Activated naive CD8-positive, alpha-beta T cell treated with anti-CD3 and anti-CD28 coated beads, Interleukin-2, amount 50 U/mL, for 24 hours (primary cell): ENCODE measurements at regions not wholly inside any gene's neighbourhood (a gene's known extent, or its start where the extent isn't known, plus 50 kb on each side); places are given as distances from the start of the nearest gene placed in this dataset.
A peak's percentile ranks its signal among the peaks of the same experiment; 100 is the strongest.

ENCODE experiments used
- ATAC-seq: fragments of 150-1000 bp; cut with Tn5 transposase; one replicate; pipeline ENCODE4 v1.10.0; 2021
- DNase-seq: peaks from one replicate; pipeline ENCODE4 v3.0.0; 2021
- H3K27ac Mint-ChIP-seq: one replicate; pipeline ENCODE4 v1.8.0; 2021; ENCODE audit warnings: mild to moderate bottlenecking, mixed read lengths
- H3K27me3 Mint-ChIP-seq: one replicate; pipeline ENCODE4 v1.8.0; 2021; ENCODE audit warnings: mixed read lengths
- H3K36me3 Mint-ChIP-seq: one replicate; pipeline ENCODE4 v1.8.0; 2021; ENCODE audit warnings: low read depth, mixed read lengths
- H3K4me1 Mint-ChIP-seq: one replicate; pipeline ENCODE4 v1.8.0; 2021; ENCODE audit warnings: mixed read lengths
- H3K4me3 Mint-ChIP-seq: one replicate; pipeline ENCODE4 v1.8.0; 2021; ENCODE audit warnings: mild to moderate bottlenecking, moderate library complexity, mixed read lengths
- H3K9me3 Mint-ChIP-seq: one replicate; pipeline ENCODE4 v1.8.0; 2021; ENCODE audit warnings: mixed read lengths

DNA sequence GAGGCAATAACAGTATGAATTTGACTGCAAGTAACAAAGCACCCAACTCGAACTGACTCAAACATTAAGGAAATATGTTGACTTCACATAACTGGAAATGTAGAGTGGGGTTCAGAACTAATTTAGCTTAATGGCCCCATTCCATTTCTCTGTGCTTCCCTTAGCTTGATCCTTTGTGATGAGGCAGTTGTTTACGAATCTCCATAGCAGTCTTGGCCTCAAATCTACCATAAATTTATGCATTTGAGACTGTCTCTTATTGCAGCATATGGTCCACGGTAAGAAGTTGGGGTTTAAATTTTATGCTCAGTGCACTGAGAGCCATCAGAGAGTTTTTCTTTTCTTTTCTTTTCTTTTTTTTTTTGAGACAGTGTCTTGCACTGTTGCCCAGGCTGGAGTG, 148.7 kb upstream of the POU1F1 start:
- ATAC-seq (no peak), DNase-seq (no peak)
- H3K27me3 Mint-ChIP-seq: no peaks in the 10 kb centered on the region
- no peak overlapping the region for H3K27ac Mint-ChIP-seq
- H3K4me1 Mint-ChIP-seq: no peaks in the 10 kb centered on the region
- no peaks in the 10 kb centered on the region for H3K9me3 Mint-ChIP-seq
- H3K4me3 Mint-ChIP-seq: no peak overlapping the region
- no peaks in the 10 kb centered on the region for H3K36me3 Mint-ChIP-seq

DNA sequence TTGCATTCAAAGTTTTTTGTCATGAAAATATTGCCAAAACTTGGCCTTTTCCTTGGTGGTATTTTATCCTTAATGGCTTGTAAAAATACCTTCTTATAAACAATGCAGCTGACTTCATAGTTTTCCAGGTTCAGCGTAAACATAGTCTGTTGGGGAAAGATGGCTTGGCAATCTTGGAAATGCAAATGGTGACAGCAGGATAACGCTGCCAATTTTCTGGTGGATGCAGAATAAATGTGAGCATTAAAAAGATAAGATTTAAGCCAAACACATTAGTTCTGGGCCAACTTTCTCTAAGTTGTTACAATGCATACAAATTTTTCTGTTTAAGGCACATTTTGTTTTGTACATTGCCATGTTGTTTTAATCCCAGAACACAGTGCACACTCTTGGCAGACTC, 147.0 kb upstream of the POU1F1 start:
- ATAC-seq (no peak), DNase-seq (no peak)
- Mint-ChIP-seq H3K9me3 (no peaks in the 10 kb centered on the region), H3K4me1 (no peaks in the 10 kb centered on the region), H3K4me3 (no peak overlapping the region), H3K27me3 (no peaks in the 10 kb centered on the region), H3K27ac (no peak overlapping the region), H3K36me3 (no peaks in the 10 kb centered on the region)

DNA sequence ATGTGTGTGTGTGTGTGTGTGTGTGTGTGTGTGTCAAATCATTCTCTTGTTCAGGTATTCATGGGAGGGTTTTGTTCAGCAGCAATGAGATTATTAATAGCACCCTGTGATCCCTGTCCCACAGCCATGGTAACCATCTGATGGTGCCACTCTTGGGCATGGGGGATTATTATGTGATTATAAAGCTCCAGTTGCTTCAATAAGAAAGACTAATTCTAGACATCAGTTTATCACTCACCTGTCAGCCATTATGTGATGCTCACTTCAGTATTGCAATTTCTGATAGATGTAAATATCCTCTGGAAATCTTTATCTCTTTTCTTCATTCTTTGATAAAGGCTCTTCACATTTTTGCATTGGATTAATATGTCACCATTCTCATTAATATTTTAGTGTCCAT, 145.9 kb upstream of the POU1F1 start:
- Mint-ChIP-seq H3K27ac (no peak overlapping the region), H3K9me3 (no peaks in the 10 kb centered on the region), H3K4me1 (no peaks in the 10 kb centered on the region), H3K36me3 (no peaks in the 10 kb centered on the region), H3K27me3 (no peaks in the 10 kb centered on the region), H3K4me3 (no peak overlapping the region)
- DNase-seq: no peak
- ATAC-seq: no peak

DNA sequence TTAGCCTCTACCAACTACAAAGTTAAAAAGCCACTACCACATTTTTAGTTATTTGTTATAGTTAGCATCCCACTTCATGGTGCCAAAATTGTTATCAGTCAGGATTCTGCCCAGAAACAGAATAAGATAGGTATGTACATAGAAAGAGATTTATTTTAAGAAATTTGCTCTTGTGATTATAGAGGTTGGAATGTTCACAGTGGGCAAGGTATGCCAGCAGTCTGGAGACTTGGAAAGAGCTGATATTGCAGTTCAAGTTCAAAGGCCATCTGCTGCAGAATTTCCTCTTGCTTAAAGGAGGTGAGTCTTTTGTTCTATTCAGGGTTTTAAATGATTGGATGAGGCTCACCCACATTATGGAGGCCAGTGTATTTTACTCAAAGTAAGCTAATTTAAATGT, 143.8 kb upstream of the POU1F1 start:
- H3K4me1 Mint-ChIP-seq: no peaks in the 10 kb centered on the region
- H3K4me3 Mint-ChIP-seq: no peak overlapping the region
- H3K9me3 Mint-ChIP-seq: no peaks in the 10 kb centered on the region
- no peak overlapping the region for H3K27ac Mint-ChIP-seq
- H3K36me3 Mint-ChIP-seq: no peaks in the 10 kb centered on the region
- DNase-seq (no peak), ATAC-seq (no peak)
- no peaks in the 10 kb centered on the region for H3K27me3 Mint-ChIP-seq

DNA sequence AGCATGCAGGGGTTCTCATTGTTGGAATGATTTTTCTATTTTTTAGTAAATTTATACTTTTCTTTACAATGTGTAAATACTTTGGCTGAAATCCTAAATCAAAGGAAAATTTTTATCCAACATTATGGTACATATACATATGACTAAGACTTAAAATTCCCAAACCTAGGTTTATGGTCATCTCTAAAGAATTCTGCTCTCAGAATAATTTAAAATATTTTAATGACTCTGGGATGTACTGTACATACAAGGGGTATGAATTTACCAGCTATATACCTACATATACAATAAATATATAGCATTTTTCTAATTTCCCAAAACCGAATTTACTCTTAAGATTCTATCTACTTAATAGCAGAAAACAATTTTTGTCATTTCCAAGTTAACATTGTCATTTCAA, 137.9 kb upstream of the POU1F1 start:
- no peak overlapping the region for H3K4me3 Mint-ChIP-seq
- H3K27ac Mint-ChIP-seq: no peak overlapping the region
- DNase-seq (no peak), ATAC-seq (no peak)
- no peaks in the 10 kb centered on the region for H3K36me3 Mint-ChIP-seq
- H3K9me3 Mint-ChIP-seq: no peaks in the 10 kb centered on the region
- no peaks in the 10 kb centered on the region for H3K4me1 Mint-ChIP-seq
- no peaks in the 10 kb centered on the region for H3K27me3 Mint-ChIP-seq

DNA sequence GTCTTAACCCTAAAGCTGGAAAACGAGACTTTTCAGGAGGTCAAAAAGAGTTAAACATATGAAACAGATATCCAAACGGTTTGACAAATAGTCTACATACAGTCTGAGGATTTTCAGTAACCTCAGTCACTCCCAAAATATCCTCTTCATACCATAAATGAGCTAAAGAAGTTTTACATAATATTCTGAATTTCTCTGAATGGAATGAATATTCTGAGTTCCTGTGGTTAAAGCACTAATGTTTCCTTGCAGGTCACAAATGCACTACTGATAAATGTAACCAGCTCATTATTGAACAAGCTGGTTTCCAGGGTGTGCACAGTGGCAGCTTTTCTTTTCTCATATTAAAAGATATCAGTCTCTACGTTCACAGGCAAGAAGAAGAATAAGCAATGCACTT, 137.4 kb upstream of the POU1F1 start:
- Mint-ChIP-seq H3K27ac (no peak overlapping the region), H3K27me3 (no peaks in the 10 kb centered on the region), H3K9me3 (no peaks in the 10 kb centered on the region), H3K36me3 (no peaks in the 10 kb centered on the region), H3K4me1 (no peaks in the 10 kb centered on the region), H3K4me3 (no peak overlapping the region)
- DNase-seq (no peak), ATAC-seq (no peak)

DNA sequence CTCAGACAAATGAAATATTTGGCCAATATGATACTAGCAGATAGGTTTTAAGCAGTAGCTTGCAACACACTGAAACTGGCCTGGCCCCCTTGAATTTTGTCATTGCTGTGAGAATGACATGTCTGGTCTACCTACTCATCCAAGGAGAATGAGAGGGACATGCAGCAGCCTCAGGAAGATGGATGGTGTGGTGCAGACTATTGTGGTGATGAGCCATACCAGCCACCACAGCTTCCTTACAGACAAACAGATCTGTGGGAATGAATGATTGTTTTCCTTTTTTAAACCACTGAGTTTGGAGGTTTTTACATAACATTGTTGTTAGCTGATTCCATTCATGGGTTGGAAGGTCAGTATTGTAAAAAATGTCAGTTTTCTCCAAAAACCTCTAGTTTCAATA, 133.7 kb upstream of the POU1F1 start:
- no peaks in the 10 kb centered on the region for H3K27me3 Mint-ChIP-seq
- no peak overlapping the region for H3K4me3 Mint-ChIP-seq
- no peaks in the 10 kb centered on the region for H3K36me3 Mint-ChIP-seq
- H3K27ac Mint-ChIP-seq: no peak overlapping the region
- DNase-seq: no peak
- H3K9me3 Mint-ChIP-seq: no peaks in the 10 kb centered on the region
- ATAC-seq: no peak
- no peaks in the 10 kb centered on the region for H3K4me1 Mint-ChIP-seq

DNA sequence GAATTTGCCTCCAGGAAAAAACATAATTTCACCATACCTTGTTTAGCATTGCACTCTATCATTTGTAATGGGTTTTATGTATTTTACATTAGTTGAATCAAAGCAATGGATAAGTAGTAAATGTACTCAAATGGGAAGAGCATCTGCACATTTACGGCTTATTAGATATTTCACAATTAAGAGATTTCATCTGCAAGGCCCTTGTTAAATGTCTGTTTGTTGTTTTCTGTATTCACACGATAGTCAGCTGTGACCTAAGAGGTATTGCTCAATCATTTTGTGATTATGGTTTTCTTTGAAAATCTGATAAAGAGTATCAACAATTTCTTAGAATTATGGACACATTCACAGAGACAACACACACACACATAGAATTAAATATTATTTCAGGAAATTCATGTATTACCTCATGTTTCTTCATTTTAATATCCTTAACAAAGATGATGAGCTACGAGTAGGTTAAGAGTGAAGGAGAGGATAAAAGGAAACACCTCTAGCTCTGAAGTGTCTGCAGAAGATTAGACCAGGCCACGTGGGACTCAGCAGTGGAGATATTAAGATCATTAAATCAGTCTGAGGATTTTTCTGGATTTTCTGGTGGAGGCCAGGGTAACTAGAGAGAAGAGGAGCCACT, 121.9 kb upstream of the POU1F1 start:
- Mint-ChIP-seq H3K27ac (no peak overlapping the region), H3K4me3 (no peak overlapping the region), H3K27me3 (no peaks in the 10 kb centered on the region), H3K36me3 (no peaks in the 10 kb centered on the region), H3K9me3 (peaks cover 13% of the 10 kb centered on the region), H3K4me1 (no peaks in the 10 kb centered on the region)
- ATAC-seq (no peak), DNase-seq (no peak)

DNA sequence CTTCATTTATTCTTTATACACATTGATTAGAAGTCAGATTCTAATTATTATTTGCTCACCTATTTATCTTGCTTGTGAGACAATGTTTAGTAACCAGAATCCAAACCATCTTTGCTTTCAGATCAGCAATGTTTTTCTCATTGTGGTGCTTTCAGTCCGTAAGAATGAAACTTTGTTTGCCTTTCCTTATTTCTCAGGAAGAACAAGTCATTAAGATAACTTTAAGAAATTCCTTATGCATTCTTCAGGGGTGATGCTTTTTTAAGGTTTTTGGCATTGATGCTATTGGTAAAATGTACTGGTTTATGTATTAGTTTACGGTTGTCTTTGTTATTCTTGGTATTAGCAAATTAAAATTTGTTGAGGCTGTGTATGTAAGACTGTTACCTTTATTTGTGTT, 120.8 kb upstream of the POU1F1 start:
- Mint-ChIP-seq H3K4me3 (no peak overlapping the region), H3K4me1 (no peaks in the 10 kb centered on the region), H3K27ac (no peak overlapping the region), H3K27me3 (no peaks in the 10 kb centered on the region), H3K36me3 (no peaks in the 10 kb centered on the region), H3K9me3 (peaks cover 15% of the 10 kb centered on the region)
- no peak for ATAC-seq
- no peak for DNase-seq

DNA sequence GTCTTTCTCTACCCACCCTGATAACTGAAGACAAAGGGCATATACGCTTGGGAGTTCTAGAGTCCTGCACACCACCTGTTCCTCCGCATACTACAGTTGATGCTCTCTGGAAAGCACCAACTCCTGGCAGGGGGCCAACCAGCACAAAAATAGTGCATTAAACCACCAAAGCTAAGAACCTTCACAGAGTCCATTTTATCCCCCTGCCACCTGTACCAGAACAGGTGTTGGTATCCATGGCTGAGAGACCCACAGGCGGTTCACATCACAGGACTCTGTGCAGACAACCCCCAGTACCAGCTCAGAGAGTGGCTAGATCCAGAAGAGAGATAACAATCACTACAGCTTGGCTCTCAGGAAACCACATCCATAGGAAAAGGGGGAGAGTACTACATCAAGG, 114.4 kb upstream of the POU1F1 start:
- no peaks in the 10 kb centered on the region for H3K27me3 Mint-ChIP-seq
- DNase-seq: no peak
- no peak overlapping the region for H3K27ac Mint-ChIP-seq
- ATAC-seq: no peak
- H3K4me1 Mint-ChIP-seq: no peaks in the 10 kb centered on the region
- H3K4me3 Mint-ChIP-seq: no peak overlapping the region
- no peaks in the 10 kb centered on the region for H3K36me3 Mint-ChIP-seq
- H3K9me3 Mint-ChIP-seq: peaks cover 19% of the 10 kb centered on the region

DNA sequence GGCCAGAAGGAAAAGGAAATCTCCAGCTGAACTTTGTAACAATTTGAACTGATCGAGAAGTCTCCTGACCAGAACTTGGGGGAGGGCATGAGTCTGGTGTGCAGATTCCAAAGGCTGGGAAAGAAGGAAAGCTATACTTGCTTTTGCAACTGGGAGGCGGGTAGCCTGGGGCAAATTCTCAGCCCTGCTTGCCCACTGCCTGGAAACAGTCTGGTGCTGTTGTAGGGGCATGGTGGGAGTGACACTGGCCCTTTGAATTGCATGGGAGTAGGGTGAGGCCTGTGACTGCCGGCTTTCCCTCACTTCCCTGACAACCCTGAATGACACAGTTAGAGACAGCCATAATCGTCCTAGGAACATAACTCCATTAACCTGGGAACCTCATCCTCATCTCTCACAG, 114.0 kb upstream of the POU1F1 start:
- Mint-ChIP-seq H3K4me1 (no peaks in the 10 kb centered on the region), H3K27ac (no peak overlapping the region), H3K9me3 (peaks cover 19% of the 10 kb centered on the region), H3K36me3 (no peaks in the 10 kb centered on the region), H3K4me3 (no peak overlapping the region), H3K27me3 (no peaks in the 10 kb centered on the region)
- no peak for ATAC-seq
- DNase-seq: no peak

DNA sequence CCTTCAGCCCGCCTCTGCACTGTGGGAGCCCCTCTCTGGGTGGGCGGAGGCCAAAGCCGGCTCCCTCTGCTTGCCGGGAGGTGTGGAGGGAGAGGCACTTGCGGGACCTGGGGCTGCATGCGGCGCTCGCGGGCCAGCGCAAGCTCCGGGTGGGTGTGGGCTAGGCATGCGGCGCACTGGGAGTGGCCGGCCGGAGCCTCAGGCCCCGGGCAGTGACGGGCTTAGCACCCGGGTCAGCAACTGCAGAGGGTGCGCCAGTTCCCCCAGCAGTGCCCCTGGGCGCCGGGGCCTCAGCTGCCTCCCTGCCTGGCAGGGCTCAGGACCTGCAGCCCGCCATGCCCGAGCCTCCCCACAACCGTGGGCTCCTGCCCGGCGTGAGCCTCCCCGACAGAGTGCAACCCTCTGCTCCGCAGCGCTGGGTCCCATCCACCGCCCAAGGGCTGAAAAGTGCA, 98.9 kb upstream of the POU1F1 start:
- no peaks in the 10 kb centered on the region for H3K36me3 Mint-ChIP-seq
- H3K27me3 Mint-ChIP-seq: peaks cover 6% of the 10 kb centered on the region
- H3K9me3 Mint-ChIP-seq: no peaks in the 10 kb centered on the region
- no peak overlapping the region for H3K27ac Mint-ChIP-seq
- H3K4me3 Mint-ChIP-seq: no peak overlapping the region
- no peak for DNase-seq
- peak; percentile 24 for ATAC-seq
- no peaks in the 10 kb centered on the region for H3K4me1 Mint-ChIP-seq

DNA sequence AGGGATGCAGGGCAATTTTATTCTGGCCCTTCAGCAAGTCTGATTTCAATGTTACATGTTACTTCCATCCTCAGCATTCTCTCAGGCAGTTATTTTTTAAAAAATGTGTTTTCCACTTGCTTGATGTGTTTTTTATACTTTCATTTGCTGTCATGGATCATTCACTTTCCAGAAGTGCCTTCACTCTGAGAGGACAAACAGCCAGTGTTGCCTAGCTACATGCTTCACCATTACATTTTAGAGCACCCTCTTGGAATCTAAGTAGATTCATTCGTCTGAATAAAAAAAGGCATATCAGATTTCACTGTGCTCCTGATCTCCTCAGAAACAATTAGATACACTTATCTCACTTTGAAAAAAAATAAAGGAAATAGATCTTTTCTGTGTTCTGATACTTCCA, 93.6 kb upstream of the POU1F1 start:
- no peak overlapping the region for H3K27ac Mint-ChIP-seq

DNA sequence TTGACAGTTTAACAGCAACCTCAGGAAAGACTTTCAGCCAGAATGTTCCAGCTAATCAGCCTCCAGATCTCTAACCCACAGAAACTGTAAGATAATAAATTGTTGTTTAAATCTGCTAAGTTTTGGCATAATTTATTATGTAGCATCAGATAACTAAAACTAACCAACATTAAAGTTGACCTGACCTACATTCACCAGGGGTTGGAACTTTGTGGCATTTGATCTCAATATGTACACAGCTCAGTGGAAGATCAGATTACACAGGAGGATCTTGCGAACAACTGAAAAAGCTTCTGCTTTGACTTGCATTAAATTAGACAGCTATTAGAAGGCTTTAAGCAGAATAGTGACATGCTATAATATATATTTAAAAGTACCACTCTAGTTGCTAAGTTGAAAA, 91.4 kb upstream of the POU1F1 start:
- no peaks in the 10 kb centered on the region for H3K4me1 Mint-ChIP-seq
- DNase-seq (no peak), ATAC-seq (no peak)
- H3K9me3 Mint-ChIP-seq: no peaks in the 10 kb centered on the region
- no peak overlapping the region for H3K4me3 Mint-ChIP-seq
- no peaks in the 10 kb centered on the region for H3K36me3 Mint-ChIP-seq
- peaks cover 8% of the 10 kb centered on the region for H3K27me3 Mint-ChIP-seq
- no peak overlapping the region for H3K27ac Mint-ChIP-seq

More for the DNA sequence above, 93.6 kb upstream of the POU1F1 start:
- Mint-ChIP-seq H3K9me3 (no peaks in the 10 kb centered on the region), H3K4me1 (no peaks in the 10 kb centered on the region), H3K36me3 (no peaks in the 10 kb centered on the region), H3K27me3 (peaks cover 7% of the 10 kb centered on the region), H3K4me3 (no peak overlapping the region)
- DNase-seq (no peak), ATAC-seq (no peak)

DNA sequence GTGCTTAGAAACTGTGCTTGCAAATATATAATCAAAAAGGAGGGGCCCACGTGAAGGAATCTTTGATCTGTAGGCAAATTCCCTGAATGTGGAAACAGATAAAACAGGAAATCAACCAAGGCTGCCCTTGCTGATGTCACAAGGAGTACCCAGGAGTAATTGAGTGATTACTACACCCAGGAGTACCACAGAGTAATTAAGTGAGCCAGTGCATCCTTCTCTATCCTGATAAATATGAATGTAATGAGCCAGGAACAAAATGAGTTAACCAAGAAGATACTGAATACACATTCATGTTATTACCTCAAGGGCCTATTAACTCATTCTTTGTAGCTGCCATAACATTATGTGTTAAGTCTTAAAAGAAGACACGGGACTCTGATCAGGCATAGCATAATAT, 87.3 kb upstream of the POU1F1 start:
- no peak overlapping the region for H3K4me3 Mint-ChIP-seq
- no peaks in the 10 kb centered on the region for H3K4me1 Mint-ChIP-seq
- ATAC-seq (no peak), DNase-seq (no peak)
- no peak overlapping the region for H3K27ac Mint-ChIP-seq
- H3K27me3 Mint-ChIP-seq: peaks cover 2% of the 10 kb centered on the region
- H3K36me3 Mint-ChIP-seq: no peaks in the 10 kb centered on the region
- H3K9me3 Mint-ChIP-seq: no peaks in the 10 kb centered on the region

DNA sequence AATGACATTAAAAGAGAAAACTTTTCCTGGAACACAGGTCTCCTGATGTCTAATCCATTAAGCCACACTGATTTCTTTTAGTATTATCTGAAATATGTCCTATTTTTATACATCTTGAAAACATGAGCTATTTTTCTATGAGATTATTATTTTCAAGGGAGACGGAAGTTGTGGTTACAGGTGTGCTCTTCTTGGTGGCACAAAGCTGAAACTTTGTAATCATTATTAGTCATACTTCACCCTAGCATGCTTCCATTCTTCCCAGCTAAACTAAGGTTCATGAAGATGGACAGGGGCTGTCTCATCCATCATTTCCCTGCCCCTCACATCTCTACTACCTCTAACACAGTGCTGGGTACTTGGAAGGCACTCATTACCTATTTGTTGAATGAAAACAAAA, 85.6 kb upstream of the POU1F1 start:
- ATAC-seq: no peak
- no peak for DNase-seq
- Mint-ChIP-seq H3K27ac (no peak overlapping the region), H3K27me3 (peaks cover 2% of the 10 kb centered on the region), H3K36me3 (no peaks in the 10 kb centered on the region), H3K4me3 (no peak overlapping the region), H3K9me3 (no peaks in the 10 kb centered on the region), H3K4me1 (no peaks in the 10 kb centered on the region)
